ENCODE measurements at regions not wholly inside any gene's neighbourhood (a gene's known extent, or its start where the extent isn't known, plus 50 kb on each side); places are given as distances from the start of the nearest gene placed in this dataset.
"Not testable (repeated sequence)": the region's sequence is repeated elsewhere in the genome, so short reads cannot be mapped to it uniquely, and the experiment has no call there.

- ATAC-seq (no peak), DNase-seq (no peak)
- Mint-ChIP-seq H3K4me1 (no peaks in the 10 kb centered on the region), H3K27ac (no peak overlapping the region), H3K36me3 (ENCODE audit: low read depth) (no peaks in the 10 kb centered on the region), H3K4me3 (no peak overlapping the region), H3K27me3 (no peaks in the 10 kb centered on the region)
- H3K9me3 ChIP-seq (ENCODE audit: control insufficient read depth, low read length, poor library complexity, severe bottlenecking): no peaks in the 10 kb centered on the region
Observed at GRCh38 chr14:28157289-28157869, 609.2 kb upstream of the FOXG1 start.

GRCh38 chr14:28157887-28158791, 608.4 kb upstream of the FOXG1 start:
- no peak for ATAC-seq
- Mint-ChIP-seq H3K36me3 (ENCODE audit: low read depth) (no peaks in the 10 kb centered on the region), H3K4me3 (no peak overlapping the region), H3K27me3 (no peaks in the 10 kb centered on the region), H3K4me1 (no peaks in the 10 kb centered on the region), H3K27ac (no peak overlapping the region)
- no peaks in the 10 kb centered on the region for H3K9me3 ChIP-seq (ENCODE audit: control insufficient read depth, low read length, poor library complexity, severe bottlenecking)
- no peak for DNase-seq

GRCh38 chr14:28161040-28161439, 605.5 kb upstream of the FOXG1 start:
- no peaks in the 10 kb centered on the region for H3K36me3 Mint-ChIP-seq (ENCODE audit: low read depth)
- no peak for ATAC-seq
- H3K27me3 Mint-ChIP-seq: no peaks in the 10 kb centered on the region

GRCh38 chr14:28163233-28163632, 603.4 kb upstream of the FOXG1 start:
- Mint-ChIP-seq H3K4me1 (no peaks in the 10 kb centered on the region), H3K27me3 (no peaks in the 10 kb centered on the region), H3K36me3 (ENCODE audit: low read depth) (no peaks in the 10 kb centered on the region), H3K27ac (no peak overlapping the region), H3K4me3 (no peak overlapping the region)
- DNase-seq (no peak), ATAC-seq (no peak)
- H3K9me3 ChIP-seq (ENCODE audit: control insufficient read depth, low read length, poor library complexity, severe bottlenecking): no peaks in the 10 kb centered on the region

More at GRCh38 chr14:28161040-28161439, 605.5 kb upstream of the FOXG1 start:
- DNase-seq: no peak
- no peak overlapping the region for H3K27ac Mint-ChIP-seq
- no peaks in the 10 kb centered on the region for H3K4me1 Mint-ChIP-seq
- no peaks in the 10 kb centered on the region for H3K9me3 ChIP-seq (ENCODE audit: control insufficient read depth, low read length, poor library complexity, severe bottlenecking)
- no peak overlapping the region for H3K4me3 Mint-ChIP-seq

GRCh38 chr14:28163897-28164296, 602.7 kb upstream of the FOXG1 start:
- Mint-ChIP-seq H3K4me1 (no peaks in the 10 kb centered on the region), H3K27me3 (no peaks in the 10 kb centered on the region), H3K36me3 (ENCODE audit: low read depth) (no peaks in the 10 kb centered on the region), H3K27ac (no peak overlapping the region), H3K4me3 (no peak overlapping the region)
- no peaks in the 10 kb centered on the region for H3K9me3 ChIP-seq (ENCODE audit: control insufficient read depth, low read length, poor library complexity, severe bottlenecking)
- ATAC-seq (no peak), DNase-seq (no peak)

GRCh38 chr14:28187902-28188830, 578.4 kb upstream of the FOXG1 start:
- not testable (repeated sequence) for H3K36me3 Mint-ChIP-seq (ENCODE audit: low read depth); DNase-seq; H3K4me3 Mint-ChIP-seq; H3K4me1 Mint-ChIP-seq; H3K27ac Mint-ChIP-seq; H3K27me3 Mint-ChIP-seq; H3K9me3 ChIP-seq (ENCODE audit: control insufficient read depth, low read length, poor library complexity, severe bottlenecking); ATAC-seq

GRCh38 chr14:28196878-28197277, 569.7 kb upstream of the FOXG1 start:
- no peak overlapping the region for H3K4me3 Mint-ChIP-seq
- no peaks in the 10 kb centered on the region for H3K36me3 Mint-ChIP-seq (ENCODE audit: low read depth)
- ATAC-seq (no peak), DNase-seq (no peak)
- no peaks in the 10 kb centered on the region for H3K9me3 ChIP-seq (ENCODE audit: control insufficient read depth, low read length, poor library complexity, severe bottlenecking)
- no peaks in the 10 kb centered on the region for H3K4me1 Mint-ChIP-seq
- no peak overlapping the region for H3K27ac Mint-ChIP-seq
- no peaks in the 10 kb centered on the region for H3K27me3 Mint-ChIP-seq

GRCh38 chr14:28220391-28220790, 546.2 kb upstream of the FOXG1 start:
- no peak overlapping the region for H3K4me3 Mint-ChIP-seq
- no peaks in the 10 kb centered on the region for H3K27me3 Mint-ChIP-seq
- ATAC-seq: no peak
- H3K36me3 Mint-ChIP-seq (ENCODE audit: low read depth): no peaks in the 10 kb centered on the region
- DNase-seq: no peak
- no peaks in the 10 kb centered on the region for H3K4me1 Mint-ChIP-seq
- H3K9me3 ChIP-seq (ENCODE audit: control insufficient read depth, low read length, poor library complexity, severe bottlenecking): no peaks in the 10 kb centered on the region
- H3K27ac Mint-ChIP-seq: no peak overlapping the region

- Mint-ChIP-seq H3K27me3 (no peaks in the 10 kb centered on the region), H3K4me1 (no peaks in the 10 kb centered on the region), H3K36me3 (ENCODE audit: low read depth) (no peaks in the 10 kb centered on the region), H3K27ac (no peak overlapping the region), H3K4me3 (no peak overlapping the region)
- ATAC-seq (no peak), DNase-seq (no peak)
- peaks cover 6% of the 10 kb centered on the region for H3K9me3 ChIP-seq (ENCODE audit: control insufficient read depth, low read length, poor library complexity, severe bottlenecking)
Observed at GRCh38 chr14:28240909-28241308, 525.7 kb upstream of the FOXG1 start.

GRCh38 chr14:28242895-28243294, 523.7 kb upstream of the FOXG1 start:
- Mint-ChIP-seq H3K4me3 (no peak overlapping the region), H3K4me1 (no peaks in the 10 kb centered on the region), H3K27ac (no peak overlapping the region), H3K36me3 (ENCODE audit: low read depth) (no peaks in the 10 kb centered on the region), H3K27me3 (no peaks in the 10 kb centered on the region)
- DNase-seq (no peak), ATAC-seq (no peak)
- peaks cover 3% of the 10 kb centered on the region for H3K9me3 ChIP-seq (ENCODE audit: control insufficient read depth, low read length, poor library complexity, severe bottlenecking)

GRCh38 chr14:28243600-28243999, 523.0 kb upstream of the FOXG1 start:
- peaks cover 1% of the 10 kb centered on the region for H3K9me3 ChIP-seq (ENCODE audit: control insufficient read depth, low read length, poor library complexity, severe bottlenecking)
- no peak overlapping the region for H3K27ac Mint-ChIP-seq
- ATAC-seq (no peak), DNase-seq (no peak)
- H3K4me1 Mint-ChIP-seq: no peaks in the 10 kb centered on the region
- H3K27me3 Mint-ChIP-seq: no peaks in the 10 kb centered on the region
- H3K4me3 Mint-ChIP-seq: no peak overlapping the region
- H3K36me3 Mint-ChIP-seq (ENCODE audit: low read depth): no peaks in the 10 kb centered on the region

GRCh38 chr14:28245216-28245615, 521.4 kb upstream of the FOXG1 start:
- no peaks in the 10 kb centered on the region for H3K27me3 Mint-ChIP-seq
- no peaks in the 10 kb centered on the region for H3K4me1 Mint-ChIP-seq
- ATAC-seq (no peak), DNase-seq (no peak)
- no peak overlapping the region for H3K4me3 Mint-ChIP-seq
- no peaks in the 10 kb centered on the region for H3K36me3 Mint-ChIP-seq (ENCODE audit: low read depth)
- no peak overlapping the region for H3K27ac Mint-ChIP-seq
- H3K9me3 ChIP-seq (ENCODE audit: control insufficient read depth, low read length, poor library complexity, severe bottlenecking): no peaks in the 10 kb centered on the region

GRCh38 chr14:28247491-28247890, 519.1 kb upstream of the FOXG1 start:
- no peaks in the 10 kb centered on the region for H3K9me3 ChIP-seq (ENCODE audit: control insufficient read depth, low read length, poor library complexity, severe bottlenecking)
- H3K4me1 Mint-ChIP-seq: no peaks in the 10 kb centered on the region
- no peak overlapping the region for H3K27ac Mint-ChIP-seq
- no peak for DNase-seq
- no peaks in the 10 kb centered on the region for H3K27me3 Mint-ChIP-seq
- H3K36me3 Mint-ChIP-seq (ENCODE audit: low read depth): no peaks in the 10 kb centered on the region
- ATAC-seq: no peak
- H3K4me3 Mint-ChIP-seq: no peak overlapping the region

Measured in T-helper 17 cell (primary cell).